Ascending aorta (tissue), 2 donors: ENCODE measurements at regions not wholly inside any gene's neighbourhood (a gene's known extent, or its start where the extent isn't known, plus 50 kb on each side); places are given as distances from the start of the nearest gene placed in this dataset.

Experiments used
- DNase-seq, 2 donors: peaks; one replicate each; pipeline ENCODE4 v3.0.0-alpha.2; 2019; ENCODE audit warnings: low spot score in 2 of 2
- H3K27ac ChIP-seq, 2 donors: fragments of 200-600 bp; sonication (generic); one replicate each; pipeline ENCODE4 v1.5.1; 2016 to 2017; ENCODE audit warnings: mild to moderate bottlenecking in 1 of 2
- H3K27me3 ChIP-seq: fragments of 200-600 bp; sonication (generic); one replicate; pipeline ENCODE4 v1.5.1; 2017
- H3K36me3 ChIP-seq, 2 donors: fragments of 200-600 bp; sonication (generic); one replicate each; pipeline ENCODE4 v1.5.1; 2016
- H3K4me1 ChIP-seq, 2 donors: fragments of 200-600 bp; sonication (generic); one replicate each; pipeline ENCODE4 v1.5.1; 2016 to 2017; ENCODE audit warnings: mild to moderate bottlenecking in 1 of 2
- H3K4me3 ChIP-seq, 2 donors: fragments of 200-600 bp; sonication (generic); one replicate each; pipeline ENCODE4 v1.5.1; 2016 to 2017; ENCODE audit warnings: mild to moderate bottlenecking in 1 of 2
- H3K9me3 ChIP-seq, 2 donors: fragments of 200-600 bp; sonication (generic); one replicate each; pipeline ENCODE4 v1.5.1; 2016
- intact Hi-C: fragments of 100-400 bp; cut with DNase I; formaldehyde crosslinking; loops from one replicate; pipeline ENCODE4 v1.15.1; 2023
- TF ChIP-seq, protein P1 (sequence below), 3 experiments: fragments of 200-600 bp in 2 of 3; fragments of 450-650 bp in 1 of 3; sonication (generic) in 2 of 3; IDR thresholded peaks; one replicate each; pipeline ENCODE4 v1.5.1; 2016 to 2019; ENCODE audit warnings: antibody characterized with exemption in 3 of 3, mild to moderate bottlenecking in 1 of 3, moderate library complexity in 1 of 3

GRCh38 chr2:204365811-204366210 lies 179.5 kb upstream of the PARD3B start:
- DNase-seq: no peak
- Histone ChIP-seq H3K9me3 (no peaks in the 10 kb centered on the region), H3K27me3 (no peaks in the 10 kb centered on the region), H3K36me3 (no peaks in the 10 kb centered on the region), H3K4me1 (no peaks in the 10 kb centered on the region), H3K27ac (no peak overlapping the region), H3K4me3 (no peak overlapping the region)
- intact Hi-C loops: no loop called here
- TF ChIP-seq, protein P1, sequence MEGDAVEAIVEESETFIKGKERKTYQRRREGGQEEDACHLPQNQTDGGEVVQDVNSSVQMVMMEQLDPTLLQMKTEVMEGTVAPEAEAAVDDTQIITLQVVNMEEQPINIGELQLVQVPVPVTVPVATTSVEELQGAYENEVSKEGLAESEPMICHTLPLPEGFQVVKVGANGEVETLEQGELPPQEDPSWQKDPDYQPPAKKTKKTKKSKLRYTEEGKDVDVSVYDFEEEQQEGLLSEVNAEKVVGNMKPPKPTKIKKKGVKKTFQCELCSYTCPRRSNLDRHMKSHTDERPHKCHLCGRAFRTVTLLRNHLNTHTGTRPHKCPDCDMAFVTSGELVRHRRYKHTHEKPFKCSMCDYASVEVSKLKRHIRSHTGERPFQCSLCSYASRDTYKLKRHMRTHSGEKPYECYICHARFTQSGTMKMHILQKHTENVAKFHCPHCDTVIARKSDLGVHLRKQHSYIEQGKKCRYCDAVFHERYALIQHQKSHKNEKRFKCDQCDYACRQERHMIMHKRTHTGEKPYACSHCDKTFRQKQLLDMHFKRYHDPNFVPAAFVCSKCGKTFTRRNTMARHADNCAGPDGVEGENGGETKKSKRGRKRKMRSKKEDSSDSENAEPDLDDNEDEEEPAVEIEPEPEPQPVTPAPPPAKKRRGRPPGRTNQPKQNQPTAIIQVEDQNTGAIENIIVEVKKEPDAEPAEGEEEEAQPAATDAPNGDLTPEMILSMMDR (IDR thresholded peaks at IDR 0.05): no peak

GRCh38 chr2:204367466-204367865 lies 177.8 kb upstream of the PARD3B start:
- Histone ChIP-seq H3K27ac (no peak overlapping the region), H3K9me3 (no peaks in the 10 kb centered on the region), H3K27me3 (no peaks in the 10 kb centered on the region), H3K36me3 (no peaks in the 10 kb centered on the region), H3K4me1 (no peaks in the 10 kb centered on the region), H3K4me3 (no peak overlapping the region)
- no peak for DNase-seq
- TF ChIP-seq, protein P1 (IDR thresholded peaks at IDR 0.05): no peak
- intact Hi-C loops: no loop called here

DNA sequence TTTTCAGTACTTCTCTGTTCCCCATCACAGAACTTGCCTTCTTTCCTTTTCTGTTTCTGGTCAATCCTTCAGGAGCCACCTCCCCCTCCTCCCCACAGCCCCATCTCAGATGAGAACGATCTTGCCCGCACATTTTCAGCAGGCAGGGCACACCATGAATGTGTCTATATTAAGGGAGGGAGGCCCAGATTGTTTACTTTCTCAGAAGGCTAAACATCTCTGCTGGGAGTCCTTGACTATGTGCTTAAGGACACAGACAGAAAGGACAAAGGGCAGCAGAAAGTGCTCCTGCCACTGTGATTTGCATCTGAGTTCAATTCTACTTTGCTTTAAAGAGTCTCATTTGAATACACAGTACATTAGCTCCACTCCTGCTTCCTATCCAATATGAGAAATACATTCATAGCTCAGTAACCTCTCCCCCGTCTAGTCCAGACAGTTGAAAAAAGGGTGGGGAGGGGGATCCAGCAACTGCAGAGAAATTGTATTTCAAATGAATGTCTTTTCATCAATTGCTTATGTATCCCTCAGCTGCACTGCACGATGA lies 175.0 kb upstream of the PARD3B start:
- H3K36me3 ChIP-seq: no peaks in the 10 kb centered on the region
- TF ChIP-seq, protein P1 (IDR thresholded peaks at IDR 0.05): no peak
- no peak overlapping the region for H3K27ac ChIP-seq
- no peaks in the 10 kb centered on the region for H3K27me3 ChIP-seq
- intact Hi-C loops: no loop called here
- H3K4me3 ChIP-seq: no peak overlapping the region
- no peaks in the 10 kb centered on the region for H3K9me3 ChIP-seq
- H3K4me1 ChIP-seq: no peaks in the 10 kb centered on the region
- DNase-seq: no peak

DNA sequence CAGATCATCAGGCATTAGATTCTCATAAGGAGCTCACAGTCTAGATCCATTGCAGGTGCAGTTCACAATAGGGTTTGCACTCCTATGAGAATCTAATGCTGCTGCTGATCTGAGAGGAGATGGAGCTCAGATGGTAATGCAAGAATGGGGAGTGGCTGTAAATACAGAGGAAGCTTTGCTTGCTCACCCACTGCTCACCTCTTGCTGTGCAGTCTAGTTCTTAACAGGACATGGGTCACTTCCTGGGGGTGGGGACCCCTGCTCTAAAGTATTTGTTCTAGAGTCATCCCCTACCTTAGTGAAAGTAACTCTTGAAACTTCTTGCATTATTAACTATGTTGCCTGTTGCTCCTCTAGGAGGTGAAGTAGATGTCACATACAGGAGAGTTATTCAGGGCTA lies 171.3 kb upstream of the PARD3B start:
- TF ChIP-seq, protein P1 (IDR thresholded peaks at IDR 0.05): no peak
- intact Hi-C loops: no loop called here

GRCh38 chr2:204380141-204380881 lies 165.0 kb upstream of the PARD3B start:
- no peaks in the 10 kb centered on the region for H3K4me1 ChIP-seq
- no peak overlapping the region for H3K27ac ChIP-seq
- TF ChIP-seq, protein P1 (IDR thresholded peaks at IDR 0.05): no peak
- no peaks in the 10 kb centered on the region for H3K36me3 ChIP-seq
- H3K4me3 ChIP-seq: no peak overlapping the region
- intact Hi-C loops: no loop called here
- H3K27me3 ChIP-seq: no peaks in the 10 kb centered on the region
- H3K9me3 ChIP-seq: no peaks in the 10 kb centered on the region
- no peak for DNase-seq

More for the DNA sequence above, 171.3 kb upstream of the PARD3B start:
- Histone ChIP-seq H3K4me3 (no peak overlapping the region), H3K27ac (no peak overlapping the region), H3K36me3 (no peaks in the 10 kb centered on the region), H3K9me3 (no peaks in the 10 kb centered on the region), H3K4me1 (no peaks in the 10 kb centered on the region), H3K27me3 (no peaks in the 10 kb centered on the region)
- no peak for DNase-seq
